ENCODE measurements at regions not wholly inside any gene's neighbourhood (a gene's known extent, or its start where the extent isn't known, plus 50 kb on each side); places are given as distances from the start of the nearest gene placed in this dataset.
"Not testable (repeated sequence)": the region's sequence is repeated elsewhere in the genome, so short reads cannot be mapped to it uniquely, and the experiment has no call there.

DNA sequence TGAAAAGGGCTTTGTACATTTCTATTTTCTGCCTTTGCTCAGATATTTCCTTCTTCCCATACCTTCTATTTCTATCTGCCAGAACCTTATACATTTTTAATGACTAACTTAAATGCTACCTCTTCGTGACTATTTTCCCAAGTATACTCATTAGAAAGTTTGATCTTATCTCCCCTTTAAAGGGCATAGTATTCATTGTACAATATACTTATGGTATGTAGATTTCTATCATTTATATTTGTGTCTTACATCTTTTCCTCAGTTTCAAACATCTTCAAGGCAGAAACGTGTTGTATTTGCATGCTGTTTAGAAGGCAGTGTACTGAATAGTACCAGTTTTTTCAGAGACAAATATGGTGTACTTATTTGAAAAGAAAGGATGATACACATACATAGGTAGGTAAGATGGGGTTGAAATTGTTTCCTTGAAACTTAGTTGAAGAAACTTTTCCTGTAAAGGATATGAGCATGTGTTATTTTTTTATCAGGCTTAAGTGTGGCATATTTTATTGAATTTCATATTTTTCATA is 518.1 kb upstream of the NUDT12 start:
- POLR2A ChIA-PET = no interaction called here
- no peaks in the 10 kb centered on the region for H3K27me3 Mint-ChIP-seq
- no peak for DNase-seq
- no peak for ATAC-seq
- H3K36me3 Mint-ChIP-seq = no peaks in the 10 kb centered on the region
- H3K9me3 Mint-ChIP-seq = peaks cover 0 to 12% (median 5%) of the 10 kb centered on the region in 9 donors
- no peak overlapping the region for H3K27ac Mint-ChIP-seq
- H3K4me3 Mint-ChIP-seq = no peak overlapping the region
- no peaks in the 10 kb centered on the region for H3K4me1 Mint-ChIP-seq

DNA sequence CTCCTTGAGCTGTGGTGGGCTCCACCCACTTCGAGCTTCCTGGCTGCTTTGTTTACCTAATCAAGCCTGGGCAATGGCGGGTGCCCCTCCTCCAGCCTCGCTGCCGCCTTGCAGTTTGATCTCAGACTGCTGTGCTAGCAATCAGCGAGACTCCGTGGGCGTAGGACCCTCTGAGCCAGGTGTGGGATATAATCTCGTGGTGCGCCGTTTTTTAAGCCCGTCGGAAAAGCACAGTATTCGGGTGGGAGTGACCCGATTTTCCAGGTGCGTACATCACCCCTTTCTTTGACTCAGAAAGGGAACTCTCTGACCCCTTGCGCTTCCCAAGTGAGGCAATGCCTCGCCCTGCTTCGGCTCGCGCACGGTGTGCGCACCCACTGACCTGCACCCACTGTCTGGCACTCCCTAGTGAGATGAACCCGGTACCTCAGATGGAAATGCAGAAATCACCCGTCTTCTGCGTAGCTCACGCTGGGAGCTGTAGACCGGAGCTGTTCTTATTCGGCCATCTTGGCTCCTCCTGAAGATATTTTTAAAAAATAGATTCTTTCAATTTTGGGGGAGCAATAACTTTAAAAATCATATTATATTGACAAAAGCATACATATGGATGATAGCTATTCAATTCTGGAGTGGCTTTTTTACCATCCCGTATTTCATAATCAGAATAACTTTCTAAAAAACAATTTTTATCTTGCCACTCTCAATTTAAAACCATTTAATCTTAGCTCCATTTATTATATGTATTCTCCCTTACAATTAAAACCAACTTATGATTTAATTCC is 517.5 kb upstream of the NUDT12 start:
- H3K36me3 Mint-ChIP-seq, H3K4me1 Mint-ChIP-seq, ATAC-seq, H3K27ac Mint-ChIP-seq, DNase-seq, POLR2A ChIA-PET, H3K27me3 Mint-ChIP-seq, H3K4me3 Mint-ChIP-seq: not testable (repeated sequence)
- peaks cover 0 to 12% (median 5%) of the 10 kb centered on the region in 9 donors for H3K9me3 Mint-ChIP-seq

DNA sequence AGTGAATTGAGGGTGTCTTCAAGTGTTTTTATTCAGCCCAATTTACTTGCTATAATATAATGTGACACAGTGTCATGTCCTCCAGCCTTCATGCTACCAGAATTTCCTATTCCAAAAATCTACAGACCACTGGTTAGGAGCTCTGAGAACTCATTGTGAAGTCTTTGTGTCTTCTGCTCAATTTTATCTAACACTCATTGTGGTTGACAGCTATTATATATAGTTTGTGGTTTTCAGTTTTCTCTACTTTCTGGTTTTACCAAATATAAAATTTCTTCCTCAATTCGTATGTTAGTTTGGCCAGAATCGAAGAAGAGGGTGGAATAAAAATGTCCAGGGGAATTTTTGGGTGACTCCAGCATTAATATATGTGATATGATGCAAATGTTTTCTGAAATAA is 509.3 kb upstream of the NUDT12 start:
- Mint-ChIP-seq H3K36me3 (no peaks in the 10 kb centered on the region), H3K27me3 (no peaks in the 10 kb centered on the region), H3K27ac (no peak overlapping the region), H3K4me1 (peaks cover 0 to 1% (median 0%) of the 10 kb centered on the region in 4 donors), H3K4me3 (no peak overlapping the region), H3K9me3 (peaks cover 0 to 22% (median 13%) of the 10 kb centered on the region in 9 donors)
- DNase-seq (no peak), ATAC-seq (no peak)
- POLR2A ChIA-PET = no interaction called here

DNA sequence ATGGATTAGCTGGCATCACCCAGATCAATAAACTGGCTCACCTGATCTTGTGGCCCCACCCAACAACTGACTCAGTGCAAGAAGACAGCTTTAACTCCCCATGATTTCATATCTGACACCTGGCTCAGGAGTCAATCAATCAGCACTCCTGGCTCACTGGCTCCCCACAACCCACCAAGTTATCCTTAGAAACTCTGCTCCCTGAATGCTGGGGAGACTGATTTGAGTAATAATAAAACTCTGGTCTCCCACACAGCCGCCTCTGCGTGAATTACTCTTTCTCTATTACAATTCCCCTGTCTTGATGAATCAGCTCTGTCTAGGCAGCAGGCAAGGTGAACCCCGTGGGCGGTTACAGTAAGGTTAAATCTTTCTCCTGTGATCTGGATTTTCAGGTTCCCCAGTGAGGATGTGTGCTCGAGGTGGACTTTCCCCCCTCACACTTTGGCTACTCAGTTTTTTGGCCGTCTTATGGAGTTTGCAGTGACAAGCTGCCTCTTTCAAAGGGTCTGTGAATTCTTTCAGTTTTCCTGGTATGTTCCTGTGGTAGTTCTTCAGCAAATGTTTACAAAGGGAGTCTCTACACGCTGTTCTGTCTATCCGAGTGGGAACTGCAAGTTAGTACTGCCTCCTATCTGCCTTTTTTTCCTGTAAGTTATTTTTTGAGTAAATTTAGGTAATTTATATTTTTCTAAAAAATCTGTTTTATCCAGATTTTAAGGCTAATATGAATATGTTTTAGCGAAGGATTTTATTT is 500.2 kb upstream of the NUDT12 start:
- POLR2A ChIA-PET = no interaction called here
- Mint-ChIP-seq H3K27me3 (no peaks in the 10 kb centered on the region), H3K4me1 (no peaks in the 10 kb centered on the region), H3K36me3 (no peaks in the 10 kb centered on the region), H3K4me3 (no peak overlapping the region), H3K27ac (no peak overlapping the region), H3K9me3 (peaks cover 0 to 15% (median 5%) of the 10 kb centered on the region in 9 donors)
- ATAC-seq (no peak), DNase-seq (no peak)

DNA sequence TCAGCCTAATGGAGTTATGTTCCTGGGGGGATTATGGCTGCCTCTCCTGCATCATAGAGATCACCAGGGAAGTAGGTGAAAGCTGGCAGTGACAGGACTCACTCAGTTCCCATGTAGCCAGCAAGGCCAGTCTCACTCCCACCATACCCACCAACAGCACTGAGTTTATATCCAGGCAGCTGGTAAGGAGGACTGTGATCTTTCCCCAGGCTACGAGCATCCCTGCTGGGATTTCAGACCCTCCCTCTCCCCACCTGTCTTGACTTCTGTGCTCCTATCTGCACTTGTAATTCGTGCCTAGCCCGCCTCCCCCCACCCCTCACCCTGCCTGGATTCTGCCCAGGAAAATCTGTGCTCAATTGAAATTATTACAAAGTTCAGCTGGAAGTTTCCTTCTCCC is 499.1 kb upstream of the NUDT12 start:
- Mint-ChIP-seq H3K36me3 (no peaks in the 10 kb centered on the region), H3K27ac (no peak overlapping the region), H3K4me1 (no peaks in the 10 kb centered on the region), H3K27me3 (no peaks in the 10 kb centered on the region), H3K4me3 (no peak overlapping the region), H3K9me3 (peaks cover 0 to 16% (median 4%) of the 10 kb centered on the region in 9 donors)
- POLR2A ChIA-PET = no interaction called here
- ATAC-seq (no peak), DNase-seq (no peak)

DNA sequence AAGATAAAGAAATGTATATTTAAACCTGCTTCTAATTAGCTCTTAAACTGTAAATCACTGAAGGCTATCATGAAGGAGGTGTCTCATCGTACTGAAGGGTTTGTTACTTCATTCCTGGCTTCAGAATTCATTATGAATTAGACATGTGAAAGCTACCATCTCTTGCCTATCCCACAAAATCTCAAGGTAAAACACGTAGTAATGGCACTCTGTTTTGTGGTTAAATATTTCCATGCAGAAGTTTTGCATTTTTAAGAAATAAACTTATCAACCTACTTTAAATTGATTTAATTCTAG is 490.7 kb upstream of the NUDT12 start:
- peaks cover 0 to 5% (median 0%) of the 10 kb centered on the region in 5 donors for H3K27me3 Mint-ChIP-seq
- no peak overlapping the region for H3K4me3 Mint-ChIP-seq
- no peak overlapping the region for H3K27ac Mint-ChIP-seq
- no peak for DNase-seq
- no peak for ATAC-seq
- no peaks in the 10 kb centered on the region for H3K36me3 Mint-ChIP-seq
- peaks cover 2 to 18% (median 11%) of the 10 kb centered on the region in 9 donors for H3K9me3 Mint-ChIP-seq
- POLR2A ChIA-PET = no interaction called here
- no peaks in the 10 kb centered on the region for H3K4me1 Mint-ChIP-seq

DNA sequence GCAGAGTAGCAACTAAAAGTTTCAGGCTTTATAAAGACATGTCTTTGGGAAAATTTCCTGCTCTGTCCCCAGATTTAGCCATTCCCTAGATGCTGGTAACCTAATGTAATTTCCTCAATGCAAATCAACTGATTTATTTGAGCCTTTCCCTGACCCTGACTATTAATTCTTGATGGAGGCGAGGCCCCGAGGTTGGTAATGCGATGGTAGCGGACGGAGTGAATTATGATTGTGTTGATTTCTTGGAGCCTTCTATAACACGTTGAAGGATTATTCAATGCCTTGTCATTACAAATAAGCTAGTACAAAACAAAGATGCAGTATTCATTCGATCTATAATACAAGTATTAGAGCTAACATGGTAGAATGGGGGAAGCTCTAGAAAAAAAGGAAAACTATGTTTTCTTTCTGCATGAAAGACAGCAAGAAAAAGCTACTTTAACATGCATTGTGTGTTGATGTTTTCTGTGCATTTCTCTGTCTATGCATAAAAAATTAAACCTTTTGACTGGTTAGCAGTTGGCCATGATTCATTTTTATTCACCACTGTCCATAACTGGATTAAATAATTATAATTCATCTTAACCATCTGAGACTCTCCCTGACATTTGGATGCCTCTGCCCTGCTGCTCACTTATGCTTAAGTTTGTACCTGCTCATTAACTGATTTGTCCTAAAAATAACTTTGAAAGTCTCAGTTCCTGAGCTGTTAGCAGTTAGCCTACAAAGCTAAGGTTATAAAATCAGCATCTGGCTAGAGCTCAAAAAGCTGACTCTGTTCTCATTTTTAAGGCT is 490.2 kb upstream of the NUDT12 start:
- DNase-seq (no peak), ATAC-seq (no peak)
- POLR2A ChIA-PET = no interaction called here
- no peaks in the 10 kb centered on the region for H3K36me3 Mint-ChIP-seq
- no peak overlapping the region for H3K27ac Mint-ChIP-seq
- peaks cover 2 to 18% (median 8%) of the 10 kb centered on the region in 9 donors for H3K9me3 Mint-ChIP-seq
- no peak overlapping the region for H3K4me3 Mint-ChIP-seq
- no peaks in the 10 kb centered on the region for H3K4me1 Mint-ChIP-seq
- peaks cover 0 to 5% (median 0%) of the 10 kb centered on the region in 5 donors for H3K27me3 Mint-ChIP-seq

DNA sequence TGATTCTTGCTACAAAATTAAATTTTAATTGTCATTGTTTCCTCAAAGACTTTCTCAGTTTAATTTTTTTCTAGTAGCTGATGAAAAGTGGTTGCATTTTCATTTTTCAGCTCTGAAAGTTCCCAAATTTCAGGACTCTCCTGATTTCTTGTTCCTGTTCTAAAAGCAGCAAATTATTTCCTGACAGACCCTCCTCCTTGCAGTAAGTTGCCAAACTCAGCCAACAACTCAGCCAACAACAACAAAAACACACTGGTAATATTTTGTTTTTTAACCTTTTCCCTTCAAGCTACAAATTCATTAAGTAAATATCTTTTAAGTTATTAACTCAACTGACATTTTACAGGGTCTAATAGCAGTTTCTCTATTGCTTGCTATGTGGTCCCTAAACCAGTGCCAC is 487.8 kb upstream of the NUDT12 start:
- Mint-ChIP-seq H3K9me3 (peaks cover 2 to 20% (median 6%) of the 10 kb centered on the region in 9 donors), H3K4me1 (no peaks in the 10 kb centered on the region), H3K36me3 (no peaks in the 10 kb centered on the region), H3K4me3 (no peak overlapping the region), H3K27me3 (peaks cover 0 to 5% (median 0%) of the 10 kb centered on the region in 5 donors), H3K27ac (no peak overlapping the region)
- POLR2A ChIA-PET = no interaction called here
- DNase-seq (no peak), ATAC-seq (no peak)

DNA sequence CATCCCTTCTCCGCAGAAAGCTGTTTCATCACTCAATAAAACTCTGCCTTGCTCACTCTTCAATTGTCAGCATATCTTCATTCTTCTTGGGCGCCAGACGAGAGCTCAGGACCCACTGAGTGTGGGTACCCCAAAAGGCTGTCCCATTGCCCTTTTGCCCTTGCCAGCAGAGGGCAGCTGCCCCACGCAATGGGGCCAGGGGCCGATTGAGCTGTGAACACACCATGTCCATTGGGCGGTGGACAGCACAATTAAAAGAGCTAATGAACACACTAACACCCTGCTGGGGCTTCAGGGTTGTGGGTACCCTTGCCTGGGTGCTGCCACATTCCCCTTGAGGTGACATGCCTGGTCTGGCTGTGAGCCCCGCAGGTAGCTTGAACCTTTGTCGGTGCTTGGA is 487.2 kb upstream of the NUDT12 start:
- POLR2A ChIA-PET = no interaction called here
- no peak for ATAC-seq
- Mint-ChIP-seq H3K4me3 (peak overlapping the region in 1 of 10 donors; percentile 51), H3K27ac (no peak overlapping the region), H3K4me1 (no peaks in the 10 kb centered on the region), H3K27me3 (peaks cover 0 to 5% (median 0%) of the 10 kb centered on the region in 5 donors), H3K36me3 (no peaks in the 10 kb centered on the region), H3K9me3 (peaks cover 2 to 20% (median 6%) of the 10 kb centered on the region in 9 donors)
- DNase-seq = no peak

DNA sequence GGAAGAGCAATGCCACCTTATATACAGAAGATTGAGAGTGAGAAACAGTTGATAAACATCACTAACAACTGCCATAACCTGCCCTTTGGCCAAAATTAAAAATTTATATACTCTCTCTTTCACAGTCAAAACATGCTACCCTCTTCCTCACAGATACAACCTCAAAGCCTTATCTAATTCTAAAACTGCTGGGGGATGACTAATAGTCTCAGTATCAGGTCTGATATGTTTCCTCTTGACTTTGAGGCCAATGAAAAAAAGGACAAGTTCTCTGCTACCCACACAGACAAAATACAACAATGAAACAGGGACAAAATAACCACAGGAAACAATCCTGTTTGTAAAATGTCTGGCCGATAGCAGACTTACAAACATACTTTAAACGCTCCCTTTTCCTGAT is 485.6 kb upstream of the NUDT12 start:
- no peaks in the 10 kb centered on the region for H3K4me1 Mint-ChIP-seq
- POLR2A ChIA-PET = no interaction called here
- DNase-seq = no peak
- H3K27me3 Mint-ChIP-seq = peaks cover 0 to 5% (median 0%) of the 10 kb centered on the region in 5 donors
- no peak overlapping the region for H3K4me3 Mint-ChIP-seq
- H3K27ac Mint-ChIP-seq = no peak overlapping the region
- peaks cover 2 to 25% (median 8%) of the 10 kb centered on the region in 9 donors for H3K9me3 Mint-ChIP-seq
- H3K36me3 Mint-ChIP-seq = no peaks in the 10 kb centered on the region
- no peak for ATAC-seq

DNA sequence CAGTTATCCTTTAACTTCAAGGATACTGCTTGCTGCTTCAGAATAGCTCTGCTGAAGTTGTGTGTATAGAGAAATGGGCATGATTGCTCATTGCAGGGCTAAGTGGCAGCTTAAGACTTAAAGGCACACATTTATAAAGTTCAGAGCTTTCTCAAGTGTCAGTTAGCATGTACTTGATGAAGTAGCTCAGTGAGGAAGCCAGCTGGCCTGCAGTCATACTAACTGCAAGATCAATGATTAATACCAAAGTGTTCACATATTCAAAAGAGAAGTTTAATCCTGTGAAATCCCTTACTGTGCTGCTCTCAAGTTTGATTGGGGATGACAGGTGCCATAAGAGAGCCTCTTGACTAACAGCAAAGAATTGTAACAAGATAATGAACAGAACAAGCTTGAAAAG is 483.4 kb upstream of the NUDT12 start:
- POLR2A ChIA-PET = no interaction called here
- DNase-seq = no peak
- peak overlapping the region in 1 of 10 donors; percentile 1 for H3K27ac Mint-ChIP-seq
- no peak overlapping the region for H3K4me3 Mint-ChIP-seq
- H3K9me3 Mint-ChIP-seq = peaks cover 2 to 40% (median 6%) of the 10 kb centered on the region in 9 donors
- no peak for ATAC-seq
- H3K36me3 Mint-ChIP-seq = no peaks in the 10 kb centered on the region
- H3K4me1 Mint-ChIP-seq = no peaks in the 10 kb centered on the region
- peaks cover 0 to 5% (median 0%) of the 10 kb centered on the region in 5 donors for H3K27me3 Mint-ChIP-seq

DNA sequence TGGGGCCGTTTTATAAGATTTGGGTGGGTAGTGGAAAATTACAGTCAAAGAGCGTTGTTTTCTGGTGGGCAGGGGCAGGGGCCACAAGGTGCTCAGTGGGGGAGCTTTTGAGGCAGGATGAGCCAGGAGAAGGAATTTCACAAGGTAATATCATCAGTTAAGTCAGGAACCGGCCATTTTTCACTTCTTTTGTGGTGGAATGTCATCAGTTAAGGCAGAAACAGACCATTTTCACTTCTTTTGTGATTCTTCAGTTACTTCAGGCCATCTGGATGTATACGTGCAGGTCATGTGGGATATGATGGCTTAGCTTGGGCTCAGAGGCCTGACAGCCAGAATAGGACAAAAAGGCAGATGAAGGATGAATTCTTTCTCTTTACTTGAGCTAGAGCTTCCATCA is 477.3 kb upstream of the NUDT12 start:
- H3K27ac Mint-ChIP-seq, POLR2A ChIA-PET, ATAC-seq, H3K36me3 Mint-ChIP-seq, DNase-seq, H3K4me3 Mint-ChIP-seq, H3K27me3 Mint-ChIP-seq, H3K4me1 Mint-ChIP-seq: not testable (repeated sequence)
- peaks cover 0 to 22% (median 5%) of the 10 kb centered on the region in 9 donors for H3K9me3 Mint-ChIP-seq

DNA sequence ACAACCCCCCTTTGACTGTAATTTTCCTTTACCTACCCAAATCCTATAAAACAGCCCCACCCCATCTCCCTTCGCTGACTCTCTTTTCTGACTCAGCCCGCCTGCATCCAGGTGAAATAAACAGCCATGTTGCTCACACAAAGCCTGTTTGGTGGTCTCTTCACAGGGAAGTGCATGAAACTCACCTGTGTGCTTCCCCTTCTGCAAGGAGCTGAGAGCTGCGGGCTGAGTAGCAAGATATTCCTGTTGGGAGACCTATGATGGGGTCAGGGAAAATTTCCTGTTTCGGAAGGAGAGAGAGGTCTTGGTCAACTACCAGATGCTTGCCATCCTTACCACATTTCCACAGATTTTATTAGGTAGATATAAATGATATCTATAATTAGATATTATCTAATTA is 474.5 kb upstream of the NUDT12 start:
- H3K4me1 Mint-ChIP-seq, H3K4me3 Mint-ChIP-seq, ATAC-seq, DNase-seq, H3K9me3 Mint-ChIP-seq, POLR2A ChIA-PET, H3K27me3 Mint-ChIP-seq, H3K36me3 Mint-ChIP-seq, H3K27ac Mint-ChIP-seq: not testable (repeated sequence)

All from naive thymus-derived CD8-positive, alpha-beta T cell (primary cell).